Muscle layer of duodenum (tissue), 2 donors: ENCODE measurements at regions not wholly inside any gene's neighbourhood (a gene's known extent, or its start where the extent isn't known, plus 50 kb on each side); places are given as distances from the start of the nearest gene placed in this dataset.

Experiments
- H3K27ac ChIP-seq: one replicate; pipeline ENCODE4 v1.7.0; 2013; ENCODE audit warnings: mild to moderate bottlenecking, low read length
- H3K27me3 ChIP-seq: one replicate; pipeline ENCODE4 v1.7.0; 2013; ENCODE audit warnings: low read depth, mild to moderate bottlenecking, control low read depth, low read length
- H3K36me3 ChIP-seq, 2 donors: one replicate each; pipeline ENCODE4 v1.7.0; 2013; ENCODE audit warnings: low read length in 2 of 2, control low read depth in 1 of 2, mild to moderate bottlenecking in 1 of 2; ENCODE audit not compliant: insufficient read depth in 2 of 2, control insufficient read depth in 1 of 2
- H3K4me1 ChIP-seq, 2 donors: one replicate each; pipeline ENCODE4 v1.7.0; 2013; ENCODE audit warnings: low read length in 2 of 2, mild to moderate bottlenecking in 2 of 2, control low read depth in 1 of 2, moderate library complexity in 1 of 2; ENCODE audit not compliant: insufficient read depth in 2 of 2, control insufficient read depth in 1 of 2
- H3K4me3 ChIP-seq, 2 donors: one replicate each; pipeline ENCODE4 v1.7.0; 2013; ENCODE audit warnings: low read length in 2 of 2, low read depth in 1 of 2, mild to moderate bottlenecking in 1 of 2
- H3K9me3 ChIP-seq, 2 donors: one replicate each; pipeline ENCODE4 v1.7.0; 2013; ENCODE audit warnings: low read length in 2 of 2, control low read depth in 1 of 2, mild to moderate bottlenecking in 1 of 2; ENCODE audit not compliant: control insufficient read depth in 1 of 2
- donor health status: healthy.

DNA sequence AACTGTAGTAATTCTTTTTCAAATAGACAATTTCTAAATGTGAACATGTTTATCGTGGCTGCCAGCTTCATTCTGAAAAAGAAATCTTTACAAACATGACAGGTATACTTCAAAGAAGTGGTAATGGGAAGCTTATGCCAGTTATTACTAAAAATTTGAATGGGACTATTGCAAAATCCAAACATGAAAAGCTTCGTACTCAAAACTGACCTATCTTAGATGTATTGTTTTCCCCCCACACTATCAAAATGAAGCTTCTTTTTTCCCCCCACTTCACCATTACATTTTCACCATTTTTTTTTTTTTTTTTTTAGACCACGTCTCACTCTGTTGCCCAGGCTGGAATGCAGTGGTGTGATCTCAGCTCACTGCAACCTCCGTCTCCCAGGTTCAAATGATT is 50.4 kb upstream of the SERTAD2 start:
- Histone ChIP-seq H3K9me3 (no peaks in the 10 kb centered on the region), H3K4me1 (no peaks in the 10 kb centered on the region), H3K36me3 (no peaks in the 10 kb centered on the region), H3K27ac (no peak overlapping the region), H3K27me3 (no peaks in the 10 kb centered on the region), H3K4me3 (no peak overlapping the region)

DNA sequence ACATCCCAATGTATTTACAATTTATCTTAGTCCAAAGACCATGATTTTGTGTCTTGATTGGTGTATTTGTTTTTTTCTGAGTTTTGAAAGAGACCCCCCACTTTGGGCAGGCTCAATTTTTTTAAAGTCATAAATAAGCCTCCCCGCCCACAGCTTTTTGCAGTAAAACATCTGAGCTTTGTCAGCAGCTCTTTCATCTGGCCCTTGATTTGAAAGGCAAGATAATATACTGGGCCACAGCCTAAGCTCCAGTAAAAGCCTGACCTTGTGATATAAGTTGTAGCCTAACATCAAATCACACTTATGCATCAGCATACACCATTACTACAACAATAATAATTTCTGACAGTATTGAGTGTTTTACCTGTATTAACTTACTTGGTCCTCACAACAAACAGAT is 51.3 kb upstream of the SERTAD2 start:
- no peaks in the 10 kb centered on the region for H3K4me1 ChIP-seq
- no peak overlapping the region for H3K4me3 ChIP-seq
- no peak overlapping the region for H3K27ac ChIP-seq
- no peaks in the 10 kb centered on the region for H3K36me3 ChIP-seq
- H3K9me3 ChIP-seq, result no peaks in the 10 kb centered on the region
- no peaks in the 10 kb centered on the region for H3K27me3 ChIP-seq

DNA sequence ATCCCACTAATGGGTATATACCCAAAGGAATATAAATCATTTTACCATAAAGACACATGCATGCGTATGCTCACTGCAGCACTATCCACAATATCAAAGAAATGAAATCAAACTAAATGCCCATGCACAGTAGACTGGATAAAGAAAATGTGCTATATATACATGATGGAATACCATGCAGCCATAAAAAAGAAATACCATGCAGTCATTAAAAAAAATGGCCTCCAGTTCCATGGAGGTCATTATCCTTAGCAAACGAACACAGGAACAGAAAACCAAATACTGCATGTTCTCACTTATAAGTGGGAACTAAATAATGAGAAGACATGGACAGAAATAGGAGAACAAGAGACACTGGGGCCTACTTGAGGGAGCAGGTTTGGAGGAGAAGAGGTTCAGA is 53.6 kb upstream of the SERTAD2 start:
- H3K27me3 ChIP-seq, result no peaks in the 10 kb centered on the region
- no peak overlapping the region for H3K4me3 ChIP-seq
- no peaks in the 10 kb centered on the region for H3K9me3 ChIP-seq
- H3K4me1 ChIP-seq, result no peaks in the 10 kb centered on the region
- no peaks in the 10 kb centered on the region for H3K36me3 ChIP-seq
- no peak overlapping the region for H3K27ac ChIP-seq

GRCh38 chr2:64708829-64709228 is 55.1 kb upstream of the SERTAD2 start:
- Histone ChIP-seq H3K4me1 (no peaks in the 10 kb centered on the region), H3K27me3 (no peaks in the 10 kb centered on the region), H3K4me3 (no peak overlapping the region), H3K27ac (no peak overlapping the region), H3K9me3 (no peaks in the 10 kb centered on the region), H3K36me3 (no peaks in the 10 kb centered on the region)

DNA sequence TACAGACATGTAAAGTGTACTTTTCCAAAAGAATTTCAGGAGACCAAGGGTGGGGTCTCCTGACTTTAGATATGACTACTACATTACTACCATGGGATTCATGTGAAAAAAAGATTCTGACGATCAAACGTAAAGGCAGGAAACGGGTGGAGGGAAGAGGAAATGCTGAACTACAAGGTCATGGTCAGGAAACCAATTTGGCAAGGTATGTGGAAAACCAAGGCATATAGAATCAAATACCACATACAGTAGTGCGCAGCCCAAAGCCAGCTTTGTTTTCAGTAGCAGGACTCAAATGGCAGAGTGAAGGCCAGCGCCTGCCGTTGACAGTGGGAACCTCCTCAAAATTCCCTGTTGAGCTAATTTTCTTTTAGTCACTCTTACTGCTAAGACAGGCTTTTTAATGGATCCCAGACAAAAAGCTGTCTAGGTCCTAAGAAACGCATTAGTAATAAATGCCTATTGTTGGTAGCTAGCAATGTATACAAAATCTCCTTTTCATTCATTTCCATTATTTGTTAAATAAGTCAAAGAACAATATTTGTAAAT is 57.6 kb upstream of the SERTAD2 start:
- no peaks in the 10 kb centered on the region for H3K27me3 ChIP-seq
- no peaks in the 10 kb centered on the region for H3K4me1 ChIP-seq
- H3K36me3 ChIP-seq, result no peaks in the 10 kb centered on the region
- no peak overlapping the region for H3K4me3 ChIP-seq
- no peaks in the 10 kb centered on the region for H3K9me3 ChIP-seq
- no peak overlapping the region for H3K27ac ChIP-seq

- Histone ChIP-seq H3K9me3 (no peaks in the 10 kb centered on the region), H3K36me3 (no peaks in the 10 kb centered on the region), H3K27me3 (no peaks in the 10 kb centered on the region)
Observed at GRCh38 chr2:64713686-64714085, 60.0 kb upstream of the SERTAD2 start.

DNA sequence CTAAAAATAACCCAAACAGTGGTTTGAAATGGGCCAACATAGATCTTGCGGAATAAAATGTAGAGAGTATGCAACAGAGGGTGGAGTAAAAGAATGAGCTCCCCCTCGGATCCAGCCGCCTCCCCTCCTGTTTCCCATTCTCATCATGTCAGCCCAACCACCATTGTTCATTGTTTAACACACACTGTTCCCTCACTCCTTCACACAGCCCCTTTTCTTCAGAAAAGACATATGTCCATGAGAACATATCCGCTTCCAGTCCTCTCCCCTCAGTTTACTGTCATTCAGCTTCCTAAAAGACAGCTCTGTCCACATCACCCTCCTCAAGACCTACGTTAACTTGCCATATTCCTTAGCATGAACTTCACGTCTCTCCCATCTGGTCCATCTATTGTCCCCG is 62.9 kb upstream of the SERTAD2 start:
- Histone ChIP-seq H3K4me3 (no peak overlapping the region), H3K36me3 (no peaks in the 10 kb centered on the region), H3K27ac (no peak overlapping the region), H3K4me1 (peaks cover 0 to 3% of the 10 kb centered on the region in 2 donors), H3K9me3 (no peaks in the 10 kb centered on the region), H3K27me3 (no peaks in the 10 kb centered on the region)

More at GRCh38 chr2:64713686-64714085, 60.0 kb upstream of the SERTAD2 start:
- Histone ChIP-seq H3K4me3 (no peak overlapping the region), H3K4me1 (peaks cover 0 to 2% of the 10 kb centered on the region in 2 donors), H3K27ac (no peak overlapping the region)

GRCh38 chr2:64718250-64718885 is 64.7 kb upstream of the SERTAD2 start:
- Histone ChIP-seq H3K4me1 (peaks cover 0 to 3% of the 10 kb centered on the region in 2 donors), H3K36me3 (no peaks in the 10 kb centered on the region), H3K27me3 (no peaks in the 10 kb centered on the region), H3K4me3 (no peak overlapping the region), H3K9me3 (no peaks in the 10 kb centered on the region), H3K27ac (no peak overlapping the region)

DNA sequence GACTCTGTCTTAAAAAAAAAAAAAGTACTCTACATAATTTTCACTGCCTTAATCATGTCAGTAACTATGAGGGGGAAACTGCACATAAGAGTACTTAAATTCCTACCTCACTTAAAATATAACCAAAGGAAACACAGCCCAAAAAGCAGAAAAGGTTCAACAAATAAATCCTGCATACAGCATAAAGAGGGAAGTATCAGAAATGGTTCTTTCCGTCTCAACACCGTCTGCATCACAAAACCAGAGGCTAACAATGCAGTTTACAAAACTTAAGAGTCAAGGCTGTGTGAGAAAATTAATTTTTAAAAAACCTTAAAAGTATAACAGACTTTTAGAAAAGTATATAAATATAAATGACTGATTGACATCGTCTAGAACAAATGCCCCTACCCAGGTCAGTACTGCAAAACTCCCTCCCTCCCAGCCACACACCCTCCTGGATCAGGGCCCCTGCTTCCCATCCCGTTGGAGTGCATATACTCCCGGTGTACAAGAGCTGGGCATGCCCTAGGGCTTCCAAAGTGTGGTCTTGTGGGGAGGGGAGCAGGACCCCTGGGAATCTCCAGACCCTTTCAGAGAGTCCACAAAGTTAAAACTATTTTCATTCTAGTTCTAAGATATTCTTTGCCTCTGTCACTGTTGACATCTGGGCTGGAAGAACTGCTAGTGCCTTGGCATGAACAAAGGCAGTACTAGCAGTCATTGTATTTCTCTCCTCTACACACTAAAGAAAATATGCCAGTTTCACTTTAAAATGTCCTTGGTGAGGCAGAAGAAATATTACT is 67.0 kb upstream of the SERTAD2 start:
- no peaks in the 10 kb centered on the region for H3K36me3 ChIP-seq
- H3K4me1 ChIP-seq, result peaks cover 0 to 3% of the 10 kb centered on the region in 2 donors
- no peaks in the 10 kb centered on the region for H3K9me3 ChIP-seq
- H3K4me3 ChIP-seq, result no peak overlapping the region
- H3K27me3 ChIP-seq, result no peaks in the 10 kb centered on the region
- no peak overlapping the region for H3K27ac ChIP-seq

- Histone ChIP-seq H3K36me3 (no peaks in the 10 kb centered on the region), H3K27me3 (no peaks in the 10 kb centered on the region), H3K4me3 (no peak overlapping the region), H3K27ac (no peak overlapping the region), H3K4me1 (peaks cover 0 to 3% of the 10 kb centered on the region in 2 donors), H3K9me3 (no peaks in the 10 kb centered on the region)
Observed at GRCh38 chr2:64721320-64721623, 67.6 kb upstream of the SERTAD2 start.

GRCh38 chr2:64722291-64723044 is 68.8 kb upstream of the SERTAD2 start:
- H3K36me3 ChIP-seq, result no peaks in the 10 kb centered on the region
- no peaks in the 10 kb centered on the region for H3K9me3 ChIP-seq
- no peaks in the 10 kb centered on the region for H3K27me3 ChIP-seq
- H3K4me3 ChIP-seq, result no peak overlapping the region
- H3K4me1 ChIP-seq, result peaks cover 6 to 7% of the 10 kb centered on the region in 2 donors
- no peak overlapping the region for H3K27ac ChIP-seq
